ENCODE measurements at regions not wholly inside any gene's neighbourhood (a gene's known extent, or its start where the extent isn't known, plus 50 kb on each side); places are given as distances from the start of the nearest gene placed in this dataset.

DNA sequence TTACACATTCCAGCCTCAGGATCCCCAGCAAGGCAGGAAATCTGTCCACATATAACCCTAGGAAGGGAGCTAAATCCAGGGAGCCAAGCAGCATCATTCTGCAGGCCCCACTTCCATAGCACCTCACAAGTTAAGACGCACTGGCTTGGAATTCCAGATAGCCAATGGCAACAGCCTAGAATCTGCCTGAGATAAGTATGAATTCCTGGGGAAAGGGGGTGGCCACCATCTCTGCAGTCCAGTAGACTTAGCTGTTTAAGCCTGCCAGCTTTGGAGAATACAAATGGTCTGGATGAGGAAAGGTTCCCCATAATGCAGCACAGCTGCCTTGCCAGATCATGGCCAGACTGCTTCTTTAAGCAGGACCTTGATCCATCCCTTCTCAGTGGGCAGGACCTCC, 179.4 kb upstream of the PRSS1 start:
- TF ChIP-seq, protein P1, sequence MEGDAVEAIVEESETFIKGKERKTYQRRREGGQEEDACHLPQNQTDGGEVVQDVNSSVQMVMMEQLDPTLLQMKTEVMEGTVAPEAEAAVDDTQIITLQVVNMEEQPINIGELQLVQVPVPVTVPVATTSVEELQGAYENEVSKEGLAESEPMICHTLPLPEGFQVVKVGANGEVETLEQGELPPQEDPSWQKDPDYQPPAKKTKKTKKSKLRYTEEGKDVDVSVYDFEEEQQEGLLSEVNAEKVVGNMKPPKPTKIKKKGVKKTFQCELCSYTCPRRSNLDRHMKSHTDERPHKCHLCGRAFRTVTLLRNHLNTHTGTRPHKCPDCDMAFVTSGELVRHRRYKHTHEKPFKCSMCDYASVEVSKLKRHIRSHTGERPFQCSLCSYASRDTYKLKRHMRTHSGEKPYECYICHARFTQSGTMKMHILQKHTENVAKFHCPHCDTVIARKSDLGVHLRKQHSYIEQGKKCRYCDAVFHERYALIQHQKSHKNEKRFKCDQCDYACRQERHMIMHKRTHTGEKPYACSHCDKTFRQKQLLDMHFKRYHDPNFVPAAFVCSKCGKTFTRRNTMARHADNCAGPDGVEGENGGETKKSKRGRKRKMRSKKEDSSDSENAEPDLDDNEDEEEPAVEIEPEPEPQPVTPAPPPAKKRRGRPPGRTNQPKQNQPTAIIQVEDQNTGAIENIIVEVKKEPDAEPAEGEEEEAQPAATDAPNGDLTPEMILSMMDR (IDR thresholded peaks at IDR 0.05): no peak
- no peak for TF ChIP-seq POLR2A (IDR thresholded peaks at IDR 0.05)
- TF ChIP-seq POLR2AphosphoS5 (IDR thresholded peaks at IDR 0.05): no peak
